Tibial artery (tissue), 4 donors: ENCODE measurements at regions not wholly inside any gene's neighbourhood (a gene's known extent, or its start where the extent isn't known, plus 50 kb on each side); places are given as distances from the start of the nearest gene placed in this dataset.

Experiments
- DNase-seq, 2 donors: peaks; one replicate each; pipeline ENCODE4 v3.0.0-alpha.2; 2019
- H3K27ac ChIP-seq, 2 donors: fragments of 200-600 bp; sonication (generic) in 1 of 2; 1 replicate in 1 of 2; 2 replicates in 1 of 2; pipeline ENCODE4 v1.5.1; 2018 to 2019; ENCODE audit warnings: mild to moderate bottlenecking in 1 of 2
- H3K27me3 ChIP-seq, 2 donors: fragments of 200-600 bp; sonication (generic) in 1 of 2; one replicate each; pipeline versions ENCODE4 v1.5.1 to v1.6.0; 2016 to 2019
- H3K36me3 ChIP-seq, 3 donors: fragments of 200-600 bp; sonication (generic) in 2 of 3; one replicate each; pipeline ENCODE4 v1.5.1; 2016 to 2019; ENCODE audit warnings: mild to moderate bottlenecking in 2 of 3
- H3K4me1 ChIP-seq, 4 donors: fragments of 200-600 bp; sonication (generic) in 2 of 4; 1 replicate in 3 of 4; 2 replicates in 1 of 4; pipeline ENCODE4 v1.5.1; 2016 to 2019
- H3K4me3 ChIP-seq, 2 donors: fragments of 200-600 bp; sonication (generic) in 1 of 2; 1 replicate in 1 of 2; 2 replicates in 1 of 2; pipeline ENCODE4 v1.5.1; 2018 to 2019; ENCODE audit warnings: mild to moderate bottlenecking in 2 of 2
- H3K9me3 ChIP-seq, 3 donors: fragments of 200-600 bp; sonication (generic) in 1 of 3; one replicate each; pipeline ENCODE4 v1.5.1; 2016 to 2019
- intact Hi-C: fragments of 100-400 bp; cut with DNase I; formaldehyde crosslinking; loops from one replicate; pipeline ENCODE4 v1.15.0; 2023; ENCODE audit warnings: low total_unique reads
- TF ChIP-seq, protein P1 (sequence below), 2 experiments: fragments of 200-600 bp in 1 of 2; fragments of 450-650 bp in 1 of 2; IDR thresholded peaks; one replicate each; pipeline ENCODE4 v1.5.1; 2017 to 2019; ENCODE audit warnings: antibody characterized with exemption in 2 of 2, mild to moderate bottlenecking in 1 of 2, moderate library complexity in 1 of 2

DNA sequence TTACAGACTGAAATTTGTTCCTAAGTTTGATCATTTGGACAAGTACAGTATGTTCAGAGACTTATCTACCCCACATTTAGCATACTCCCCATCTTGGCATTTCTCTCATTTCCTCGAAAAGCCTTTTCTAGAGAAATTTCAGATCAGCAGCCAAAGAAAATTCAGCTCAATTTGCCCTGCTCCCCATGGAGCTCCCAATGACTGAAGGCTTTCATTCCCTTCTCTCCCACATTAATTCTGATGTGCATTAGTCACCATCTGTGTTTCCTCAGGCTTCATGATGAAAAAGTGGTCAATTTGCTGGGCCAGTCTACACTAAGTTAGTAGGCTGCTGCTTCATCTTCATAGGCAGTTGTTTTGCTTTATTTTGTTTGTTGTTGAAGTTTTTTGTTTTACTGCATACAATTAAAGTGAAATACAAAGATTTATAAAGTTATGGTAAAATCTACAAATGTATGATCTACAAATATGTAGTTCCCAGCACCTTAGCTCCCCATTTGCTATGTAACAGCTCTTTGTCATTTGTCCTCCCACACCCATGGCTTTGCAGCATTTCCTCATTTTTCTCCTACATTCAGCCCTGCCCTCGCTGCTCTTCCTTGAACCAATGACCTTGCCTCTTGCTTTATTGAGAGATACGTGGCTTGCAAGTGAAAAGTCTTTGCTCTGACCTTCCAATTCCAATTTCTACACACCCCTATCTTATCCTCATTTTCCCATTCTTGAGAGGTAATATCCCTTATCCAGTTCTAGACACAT lies 193.9 kb downstream of the ANAPC10 start:
- intact Hi-C loops, result no loop called here
- no peak overlapping the region for H3K4me3 ChIP-seq
- TF ChIP-seq, protein P1, sequence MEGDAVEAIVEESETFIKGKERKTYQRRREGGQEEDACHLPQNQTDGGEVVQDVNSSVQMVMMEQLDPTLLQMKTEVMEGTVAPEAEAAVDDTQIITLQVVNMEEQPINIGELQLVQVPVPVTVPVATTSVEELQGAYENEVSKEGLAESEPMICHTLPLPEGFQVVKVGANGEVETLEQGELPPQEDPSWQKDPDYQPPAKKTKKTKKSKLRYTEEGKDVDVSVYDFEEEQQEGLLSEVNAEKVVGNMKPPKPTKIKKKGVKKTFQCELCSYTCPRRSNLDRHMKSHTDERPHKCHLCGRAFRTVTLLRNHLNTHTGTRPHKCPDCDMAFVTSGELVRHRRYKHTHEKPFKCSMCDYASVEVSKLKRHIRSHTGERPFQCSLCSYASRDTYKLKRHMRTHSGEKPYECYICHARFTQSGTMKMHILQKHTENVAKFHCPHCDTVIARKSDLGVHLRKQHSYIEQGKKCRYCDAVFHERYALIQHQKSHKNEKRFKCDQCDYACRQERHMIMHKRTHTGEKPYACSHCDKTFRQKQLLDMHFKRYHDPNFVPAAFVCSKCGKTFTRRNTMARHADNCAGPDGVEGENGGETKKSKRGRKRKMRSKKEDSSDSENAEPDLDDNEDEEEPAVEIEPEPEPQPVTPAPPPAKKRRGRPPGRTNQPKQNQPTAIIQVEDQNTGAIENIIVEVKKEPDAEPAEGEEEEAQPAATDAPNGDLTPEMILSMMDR (IDR thresholded peaks at IDR 0.05), result no peak
- no peaks in the 10 kb centered on the region for H3K9me3 ChIP-seq
- H3K27ac ChIP-seq, result no peak overlapping the region
- no peak for DNase-seq
- no peaks in the 10 kb centered on the region for H3K36me3 ChIP-seq
- no peaks in the 10 kb centered on the region for H3K27me3 ChIP-seq
- H3K4me1 ChIP-seq, result peaks cover 0 to 50% (median 7%) of the 10 kb centered on the region in 4 donors

DNA sequence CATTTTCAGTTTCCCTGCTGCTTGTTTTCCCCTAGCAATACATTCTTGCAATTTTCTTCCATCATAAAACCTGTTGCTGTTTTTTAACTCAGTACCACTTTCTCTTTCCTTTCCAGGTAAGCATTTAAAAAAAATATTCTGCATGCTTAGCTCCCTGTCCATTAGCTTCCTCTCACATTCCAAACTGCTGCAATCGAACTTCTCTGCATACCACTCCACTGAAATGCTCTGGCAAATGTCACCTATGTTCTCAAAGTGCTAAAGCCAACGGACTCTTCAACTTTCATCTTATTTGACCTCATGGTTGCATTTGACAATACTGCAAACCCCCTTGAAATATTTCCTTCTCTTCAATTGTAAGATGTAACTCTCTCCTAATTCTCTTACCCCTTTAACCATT lies 192.7 kb downstream of the ANAPC10 start:
- no peak for DNase-seq
- no peaks in the 10 kb centered on the region for H3K9me3 ChIP-seq
- intact Hi-C loops, result no loop called here

DNA sequence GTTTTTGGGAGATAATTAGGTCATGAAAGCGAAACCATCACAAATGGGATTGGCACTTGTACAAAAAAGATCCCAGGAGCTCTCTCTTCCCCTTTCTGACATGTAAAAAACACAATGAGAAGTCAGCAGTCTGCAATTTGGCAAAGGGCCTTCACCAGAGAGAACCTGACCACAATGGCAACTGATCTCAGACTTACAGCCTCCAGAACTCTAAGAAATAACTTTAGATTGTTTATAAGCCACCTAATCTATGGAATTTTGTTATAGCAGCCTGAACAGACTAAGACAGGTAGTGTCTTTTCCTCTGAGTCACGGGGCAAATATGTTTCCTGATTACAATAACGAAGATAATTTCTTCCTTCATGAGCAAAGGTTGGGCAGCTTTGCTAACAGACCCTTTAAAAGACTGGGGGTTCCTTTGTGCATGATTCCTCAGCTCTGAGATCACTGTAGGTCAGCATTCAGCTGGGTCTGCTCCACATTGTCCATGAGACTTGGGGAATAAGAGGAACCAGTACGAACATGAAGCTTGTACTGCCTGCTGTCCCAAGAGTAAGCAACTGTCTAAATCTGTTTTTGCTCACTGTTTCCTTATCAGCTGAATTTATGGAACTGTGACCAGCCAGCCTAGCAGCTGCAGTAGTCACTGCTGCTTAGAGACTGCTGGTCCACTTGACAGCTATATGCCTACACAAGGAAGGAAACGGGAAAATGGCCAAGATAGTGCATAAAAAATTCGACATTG lies 191.6 kb downstream of the ANAPC10 start:
- intact Hi-C loops, result no loop called here
- DNase-seq, result no peak
- Histone ChIP-seq H3K27me3 (no peaks in the 10 kb centered on the region), H3K9me3 (no peaks in the 10 kb centered on the region), H3K4me1 (peaks cover 0 to 72% (median 10%) of the 10 kb centered on the region in 4 donors), H3K4me3 (no peak overlapping the region), H3K27ac (no peak overlapping the region), H3K36me3 (no peaks in the 10 kb centered on the region)
- TF ChIP-seq, protein P1 (IDR thresholded peaks at IDR 0.05), result no peak

More for the DNA sequence above, 192.7 kb downstream of the ANAPC10 start:
- no peaks in the 10 kb centered on the region for H3K27me3 ChIP-seq
- no peak overlapping the region for H3K27ac ChIP-seq
- no peaks in the 10 kb centered on the region for H3K36me3 ChIP-seq
- peaks cover 0 to 62% (median 7%) of the 10 kb centered on the region in 4 donors for H3K4me1 ChIP-seq
- TF ChIP-seq, protein P1 (IDR thresholded peaks at IDR 0.05), result no peak
- no peak overlapping the region for H3K4me3 ChIP-seq

DNA sequence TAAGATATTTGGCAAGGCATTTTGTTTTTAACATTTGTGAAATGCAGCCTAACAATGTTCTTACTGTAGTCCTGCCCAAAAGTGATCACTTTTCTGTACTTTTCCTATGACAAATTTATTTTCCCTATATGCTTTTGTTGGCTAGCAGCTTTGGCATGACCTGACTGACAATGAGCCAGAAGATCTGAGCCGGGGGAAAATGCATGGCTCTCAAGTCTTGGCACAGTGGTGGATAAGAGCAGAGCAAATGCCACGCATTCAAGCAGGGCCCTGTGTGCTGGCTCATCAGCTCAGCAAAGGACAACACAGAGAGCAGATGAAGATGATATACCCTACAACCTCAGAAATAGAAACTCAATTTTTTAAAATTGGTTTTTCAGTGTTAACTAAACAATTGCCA lies 187.3 kb downstream of the ANAPC10 start:
- Histone ChIP-seq H3K27ac (no peak overlapping the region), H3K4me1 (peaks cover 0 to 42% (median 9%) of the 10 kb centered on the region in 4 donors), H3K36me3 (no peaks in the 10 kb centered on the region), H3K9me3 (no peaks in the 10 kb centered on the region), H3K4me3 (no peak overlapping the region), H3K27me3 (no peaks in the 10 kb centered on the region)
- no peak for DNase-seq
- intact Hi-C loops, result no loop called here
- TF ChIP-seq, protein P1 (IDR thresholded peaks at IDR 0.05), result no peak
